ENCODE measurements at regions not wholly inside any gene's neighbourhood (a gene's known extent, or its start where the extent isn't known, plus 50 kb on each side); places are given as distances from the start of the nearest gene placed in this dataset.
"Not testable (repeated sequence)": the region's sequence is repeated elsewhere in the genome, so short reads cannot be mapped to it uniquely, and the experiment has no call there.

- not testable (repeated sequence) for H3K4me1 ChIP-seq; H3K27me3 ChIP-seq; H3K27ac ChIP-seq; H3K9me3 ChIP-seq (replicated peaks); DNase-seq; H3K4me3 ChIP-seq; H3K36me3 ChIP-seq
Observed at GRCh38 chr12:127836802-127837201, 430.2 kb upstream of the TMEM132C start.

GRCh38 chr12:127857661-127858060 is 409.3 kb upstream of the TMEM132C start:
- no peaks in the 10 kb centered on the region for H3K27me3 ChIP-seq
- DNase-seq = no peak
- no peak overlapping the region for H3K27ac ChIP-seq
- no peaks in the 10 kb centered on the region for H3K9me3 ChIP-seq (replicated peaks)
- H3K4me3 ChIP-seq = no peak overlapping the region
- no peaks in the 10 kb centered on the region for H3K36me3 ChIP-seq
- H3K4me1 ChIP-seq = no peaks in the 10 kb centered on the region

- no peak for DNase-seq
- H3K4me1 ChIP-seq = no peaks in the 10 kb centered on the region
- H3K36me3 ChIP-seq = no peaks in the 10 kb centered on the region
- no peak overlapping the region for H3K27ac ChIP-seq
- H3K4me3 ChIP-seq = no peak overlapping the region
- no peaks in the 10 kb centered on the region for H3K27me3 ChIP-seq
- no peaks in the 10 kb centered on the region for H3K9me3 ChIP-seq (replicated peaks)
Observed at GRCh38 chr12:127860536-127860935, 406.4 kb upstream of the TMEM132C start.

GRCh38 chr12:127861406-127861805 is 405.6 kb upstream of the TMEM132C start:
- Histone ChIP-seq H3K27ac (no peak overlapping the region), H3K4me3 (no peak overlapping the region)

GRCh38 chr12:127873306-127873705 is 393.7 kb upstream of the TMEM132C start:
- H3K4me3 ChIP-seq = no peak overlapping the region
- no peak overlapping the region for H3K27ac ChIP-seq
- no peaks in the 10 kb centered on the region for H3K36me3 ChIP-seq
- H3K9me3 ChIP-seq (replicated peaks) = no peaks in the 10 kb centered on the region
- H3K4me1 ChIP-seq = no peaks in the 10 kb centered on the region
- no peak for DNase-seq
- no peaks in the 10 kb centered on the region for H3K27me3 ChIP-seq

More at GRCh38 chr12:127861406-127861805, 405.6 kb upstream of the TMEM132C start:
- Histone ChIP-seq H3K27me3 (no peaks in the 10 kb centered on the region), H3K36me3 (no peaks in the 10 kb centered on the region), H3K4me1 (no peaks in the 10 kb centered on the region), H3K9me3 (replicated peaks) (no peaks in the 10 kb centered on the region)
- DNase-seq = no peak

GRCh38 chr12:127881371-127882140 is 385.4 kb upstream of the TMEM132C start:
- H3K4me3 ChIP-seq = no peak overlapping the region
- H3K36me3 ChIP-seq = no peaks in the 10 kb centered on the region
- DNase-seq = no peak
- H3K27ac ChIP-seq = no peak overlapping the region
- no peaks in the 10 kb centered on the region for H3K9me3 ChIP-seq (replicated peaks)
- H3K27me3 ChIP-seq = no peaks in the 10 kb centered on the region
- H3K4me1 ChIP-seq = no peaks in the 10 kb centered on the region

- no peak for DNase-seq
- no peak overlapping the region for H3K27ac ChIP-seq
- no peaks in the 10 kb centered on the region for H3K27me3 ChIP-seq
- H3K4me3 ChIP-seq = no peak overlapping the region
- no peaks in the 10 kb centered on the region for H3K9me3 ChIP-seq (replicated peaks)
- no peaks in the 10 kb centered on the region for H3K4me1 ChIP-seq
- H3K36me3 ChIP-seq = no peaks in the 10 kb centered on the region
Observed at GRCh38 chr12:127883013-127883412, 384.0 kb upstream of the TMEM132C start.

- Histone ChIP-seq H3K4me3 (no peak overlapping the region), H3K36me3 (no peaks in the 10 kb centered on the region), H3K4me1 (no peaks in the 10 kb centered on the region), H3K9me3 (replicated peaks) (no peaks in the 10 kb centered on the region), H3K27ac (no peak overlapping the region), H3K27me3 (no peaks in the 10 kb centered on the region)
- no peak for DNase-seq
Observed at GRCh38 chr12:127885954-127886750, 380.8 kb upstream of the TMEM132C start.

GRCh38 chr12:127886827-127887226 is 380.1 kb upstream of the TMEM132C start:
- H3K4me1 ChIP-seq = no peaks in the 10 kb centered on the region
- no peak overlapping the region for H3K4me3 ChIP-seq
- H3K9me3 ChIP-seq (replicated peaks) = no peaks in the 10 kb centered on the region
- no peaks in the 10 kb centered on the region for H3K27me3 ChIP-seq
- DNase-seq = no peak
- H3K27ac ChIP-seq = no peak overlapping the region
- no peaks in the 10 kb centered on the region for H3K36me3 ChIP-seq

- no peak overlapping the region for H3K4me3 ChIP-seq
- H3K9me3 ChIP-seq (replicated peaks) = no peaks in the 10 kb centered on the region
- no peaks in the 10 kb centered on the region for H3K27me3 ChIP-seq
- no peak overlapping the region for H3K27ac ChIP-seq
- no peak for DNase-seq
- no peaks in the 10 kb centered on the region for H3K36me3 ChIP-seq
- H3K4me1 ChIP-seq = no peaks in the 10 kb centered on the region
Observed at GRCh38 chr12:127888943-127889719, 377.8 kb upstream of the TMEM132C start.

- Histone ChIP-seq H3K9me3 (replicated peaks) (no peaks in the 10 kb centered on the region), H3K4me3 (no peak overlapping the region), H3K27ac (no peak overlapping the region), H3K4me1 (no peaks in the 10 kb centered on the region), H3K36me3 (no peaks in the 10 kb centered on the region), H3K27me3 (no peaks in the 10 kb centered on the region)
- peak; percentile 8 to 44 for DNase-seq
Observed at GRCh38 chr12:127893895-127894609, 372.9 kb upstream of the TMEM132C start.

- no peaks in the 10 kb centered on the region for H3K36me3 ChIP-seq
- no peak overlapping the region for H3K27ac ChIP-seq
- no peak for DNase-seq
- no peak overlapping the region for H3K4me3 ChIP-seq
- no peaks in the 10 kb centered on the region for H3K4me1 ChIP-seq
- no peaks in the 10 kb centered on the region for H3K27me3 ChIP-seq
- no peaks in the 10 kb centered on the region for H3K9me3 ChIP-seq (replicated peaks)
Observed at GRCh38 chr12:127896661-127897060, 370.3 kb upstream of the TMEM132C start.

- Histone ChIP-seq H3K27me3 (no peaks in the 10 kb centered on the region), H3K36me3 (no peaks in the 10 kb centered on the region), H3K4me1 (no peaks in the 10 kb centered on the region), H3K27ac (no peak overlapping the region), H3K4me3 (no peak overlapping the region), H3K9me3 (replicated peaks) (no peaks in the 10 kb centered on the region)
- DNase-seq = no peak
Observed at GRCh38 chr12:127898616-127899015, 368.4 kb upstream of the TMEM132C start.

GRCh38 chr12:127899971-127900370 is 367.0 kb upstream of the TMEM132C start:
- no peaks in the 10 kb centered on the region for H3K27me3 ChIP-seq
- no peak overlapping the region for H3K4me3 ChIP-seq
- H3K27ac ChIP-seq = no peak overlapping the region
- H3K4me1 ChIP-seq = no peaks in the 10 kb centered on the region
- no peak for DNase-seq
- no peaks in the 10 kb centered on the region for H3K9me3 ChIP-seq (replicated peaks)
- H3K36me3 ChIP-seq = no peaks in the 10 kb centered on the region

Data from SJCRH30 (cell line).